HL-60 (cell line): ENCODE measurements at regions not wholly inside any gene's neighbourhood (a gene's known extent, or its start where the extent isn't known, plus 50 kb on each side); places are given as distances from the start of the nearest gene placed in this dataset.

Experiments
- DNase-seq, 2 experiments: peaks; one replicate each; pipeline ENCODE4 v3.0.0-alpha.2; 2010 to 2020; ENCODE audit warnings: low read depth in 1 of 2, low spot score in 1 of 2
- H3K27ac ChIP-seq: fragments of 250-450 bp; sonication (Bioruptor Pico); replicated peaks from 2 replicates; pipeline ENCODE4 v1.5.1; 2020; ENCODE audit warnings: mild to moderate bottlenecking, moderate library complexity
- H3K27me3 ChIP-seq: fragments of 250-450 bp; sonication (Bioruptor Pico); 2 replicates; pipeline ENCODE4 v1.5.1; 2021; ENCODE audit warnings: mild to moderate bottlenecking, moderate library complexity; ENCODE audit not compliant: insufficient read depth, poor library complexity, severe bottlenecking
- H3K4me3 ChIP-seq: replicated peaks from 2 replicates; pipeline ENCODE4 v1.5.1; 2011; ENCODE audit warnings: mild to moderate bottlenecking, control low read depth, low read length; ENCODE audit not compliant: insufficient read depth
- CTCF ChIP-seq: IDR thresholded peaks from one replicate; pipeline ENCODE4 v1.5.1; 2011; ENCODE audit warnings: low read length, control low read depth, inconsistent platforms; ENCODE audit not compliant: insufficient read depth
- GABPA ChIP-seq: IDR thresholded peaks from 2 replicates; pipeline ENCODE4 v1.6.1; 2012; ENCODE audit warnings: low read depth
- POLR2AphosphoS5 ChIP-seq: IDR thresholded peaks from 2 replicates; pipeline ENCODE4 v1.6.1; 2012; ENCODE audit warnings: low read depth
- REST ChIP-seq: IDR thresholded peaks from 2 replicates; pipeline ENCODE4 v1.6.1; 2012; ENCODE audit warnings: low read depth; ENCODE audit not compliant: insufficient replicate concordance
- SPI1 ChIP-seq: IDR thresholded peaks from 2 replicates; pipeline ENCODE4 v1.6.1; 2012; ENCODE audit warnings: low read depth, mild to moderate bottlenecking, borderline replicate concordance

- H3K4me3 ChIP-seq: no peak overlapping the region
- no peak for DNase-seq
- TF ChIP-seq POLR2AphosphoS5 (no peak), CTCF (no peak), GABPA (no peak), REST (no peak), SPI1 (no peak)
- H3K27me3 ChIP-seq: no peaks in the 10 kb centered on the region
- no peak overlapping the region for H3K27ac ChIP-seq
Observed at GRCh38 chr11:95585752-95586077, 203.9 kb downstream of the FAM76B start.

- TF ChIP-seq SPI1: no peak
- TF ChIP-seq GABPA: no peak
- TF ChIP-seq REST: no peak
- no peak for TF ChIP-seq CTCF
- TF ChIP-seq POLR2AphosphoS5: no peak
- no peak overlapping the region for H3K4me3 ChIP-seq
- DNase-seq: no peak
- H3K27ac ChIP-seq: no peak overlapping the region
- no peaks in the 10 kb centered on the region for H3K27me3 ChIP-seq
Observed at GRCh38 chr11:95585069-95585751, 204.4 kb downstream of the FAM76B start.

- no peak overlapping the region for H3K27ac ChIP-seq
- no peaks in the 10 kb centered on the region for H3K27me3 ChIP-seq
- H3K4me3 ChIP-seq: no peak overlapping the region
- DNase-seq: no peak
- no peak for TF ChIP-seq CTCF
- no peak for TF ChIP-seq SPI1
- no peak for TF ChIP-seq GABPA
- TF ChIP-seq POLR2AphosphoS5: no peak
- TF ChIP-seq REST: no peak
Observed at GRCh38 chr11:95584589-95584988, 205.0 kb downstream of the FAM76B start.
